ENCODE measurements at regions not wholly inside any gene's neighbourhood (a gene's known extent, or its start where the extent isn't known, plus 50 kb on each side); places are given as distances from the start of the nearest gene placed in this dataset.

- TF ChIP-seq, protein P1, sequence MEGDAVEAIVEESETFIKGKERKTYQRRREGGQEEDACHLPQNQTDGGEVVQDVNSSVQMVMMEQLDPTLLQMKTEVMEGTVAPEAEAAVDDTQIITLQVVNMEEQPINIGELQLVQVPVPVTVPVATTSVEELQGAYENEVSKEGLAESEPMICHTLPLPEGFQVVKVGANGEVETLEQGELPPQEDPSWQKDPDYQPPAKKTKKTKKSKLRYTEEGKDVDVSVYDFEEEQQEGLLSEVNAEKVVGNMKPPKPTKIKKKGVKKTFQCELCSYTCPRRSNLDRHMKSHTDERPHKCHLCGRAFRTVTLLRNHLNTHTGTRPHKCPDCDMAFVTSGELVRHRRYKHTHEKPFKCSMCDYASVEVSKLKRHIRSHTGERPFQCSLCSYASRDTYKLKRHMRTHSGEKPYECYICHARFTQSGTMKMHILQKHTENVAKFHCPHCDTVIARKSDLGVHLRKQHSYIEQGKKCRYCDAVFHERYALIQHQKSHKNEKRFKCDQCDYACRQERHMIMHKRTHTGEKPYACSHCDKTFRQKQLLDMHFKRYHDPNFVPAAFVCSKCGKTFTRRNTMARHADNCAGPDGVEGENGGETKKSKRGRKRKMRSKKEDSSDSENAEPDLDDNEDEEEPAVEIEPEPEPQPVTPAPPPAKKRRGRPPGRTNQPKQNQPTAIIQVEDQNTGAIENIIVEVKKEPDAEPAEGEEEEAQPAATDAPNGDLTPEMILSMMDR (conservative IDR thresholded peaks at IDR 0.05): no peak
- no peak overlapping the region for H2BK120ac ChIP-seq (ENCODE audit: low read depth, low read length, poor library complexity, severe bottlenecking)
- no peaks in the 10 kb centered on the region for H3K27me3 ChIP-seq (ENCODE audit: insufficient read depth, low read length)
- no peak overlapping the region for H3K4me3 Mint-ChIP-seq
- H3K9ac ChIP-seq (ENCODE audit: extremely low read depth, insufficient read length, low read length): no peak overlapping the region
- no peak overlapping the region for H3K4me2 ChIP-seq (ENCODE audit: insufficient read depth, insufficient read length, low read length)
- no peak for DNase-seq
- no peak overlapping the region for H2AFZ ChIP-seq (ENCODE audit: low read length)
- no peaks in the 10 kb centered on the region for H3K4me1 Mint-ChIP-seq
- H3K23me2 ChIP-seq (ENCODE audit: insufficient read length, low read depth, low read length, poor library complexity, severe bottlenecking): no peaks in the 10 kb centered on the region
- no peak overlapping the region for H3K56ac ChIP-seq (ENCODE audit: insufficient read length, low read depth, low read length)
- H2BK12ac ChIP-seq (ENCODE audit: insufficient read length, low read depth, low read length): no peak overlapping the region
- no peak overlapping the region for H2BK5ac ChIP-seq (ENCODE audit: insufficient read length, low read length)
- H3K27ac Mint-ChIP-seq: no peak overlapping the region
- H3K27ac ChIP-seq (ENCODE audit: insufficient read length, low read depth, low read length): no peak overlapping the region
- H3K36me3 Mint-ChIP-seq (ENCODE audit: insufficient read depth in 1 of 3, low read depth in 3 of 3): peaks cover 26 to 47% (median 27%) of the 10 kb centered on the region in 3 experiments
- no peaks in the 10 kb centered on the region for H3K79me2 ChIP-seq (ENCODE audit: insufficient read depth, low read length)
- H4K20me1 ChIP-seq (ENCODE audit: control insufficient read depth, insufficient read depth, insufficient read length): no peaks in the 10 kb centered on the region
- WGBS (ENCODE audit: extremely low coverage, insufficient read length, low lambda C conversion rate): no CpG with 5 or more reads among the region's 8 CpGs
- H3K27me3 Mint-ChIP-seq (ENCODE audit: low read depth): peaks cover 31% of the 10 kb centered on the region
- peaks cover 40 to 64% of the 10 kb centered on the region in 2 experiments for H3K9me3 Mint-ChIP-seq
- H4K5ac ChIP-seq (ENCODE audit: insufficient read length, low read depth, low read length): no peak overlapping the region
- no peak overlapping the region for H3K23ac ChIP-seq (ENCODE audit: insufficient read length, low read depth, low read length)
- no peaks in the 10 kb centered on the region for H3K79me1 ChIP-seq (ENCODE audit: insufficient read depth, low read depth, low read length, poor library complexity, severe bottlenecking)
- H2BK20ac ChIP-seq (ENCODE audit: low read depth, low read length, poor library complexity, severe bottlenecking): no peak overlapping the region
- H3K18ac ChIP-seq (ENCODE audit: insufficient read length, low read depth, low read length): no peak overlapping the region
- H3K4me1 ChIP-seq (ENCODE audit: insufficient read depth, low read length): no peaks in the 10 kb centered on the region
- H3T11ph ChIP-seq (ENCODE audit: low read length): no peak overlapping the region
- H3K9me3 ChIP-seq (ENCODE audit: control insufficient read depth, low read depth, low read length): no peaks in the 10 kb centered on the region
- H4K8ac ChIP-seq (replicated peaks; ENCODE audit: insufficient read length, low read depth, low read length): no peak overlapping the region
- no peak overlapping the region for H4K91ac ChIP-seq (ENCODE audit: insufficient read length, low read depth, low read length)
- H2BK15ac ChIP-seq (ENCODE audit: low read depth, low read length): no peak overlapping the region
- H3K14ac ChIP-seq (ENCODE audit: insufficient read depth, low read length): no peak overlapping the region
- no peak overlapping the region for H3K4ac ChIP-seq (ENCODE audit: low read depth, low read length)
- H2AK5ac ChIP-seq (ENCODE audit: insufficient read length, low read length): no peak overlapping the region
Observed at GRCh38 chr5:26229848-26230247, 808.5 kb downstream of the CDH9 start.
